MM.1S (cell line): ENCODE measurements at regions not wholly inside any gene's neighbourhood (a gene's known extent, or its start where the extent isn't known, plus 50 kb on each side); places are given as distances from the start of the nearest gene placed in this dataset.

ENCODE experiments used
- DNase-seq: peaks from one replicate; pipeline ENCODE4 v3.0.0-alpha.2; 2015
- H2AFZ ChIP-seq: fragments of 300-600 bp; sonication (generic); 2 replicates; pipeline ENCODE4 v1.6.0; 2016; ENCODE audit warnings: antibody characterized with exemption, low read length
- H3F3A ChIP-seq: fragments of 300-600 bp; sonication (generic); 2 replicates; pipeline ENCODE4 v1.6.1; 2016; ENCODE audit warnings: mild to moderate bottlenecking, antibody characterized with exemption, low read length, moderate library complexity, mixed read lengths; ENCODE audit not compliant: insufficient read depth
- H3K27ac ChIP-seq: fragments of 300-600 bp; sonication (generic); 2 replicates; pipeline ENCODE4 v1.5.1; 2016; ENCODE audit warnings: mild to moderate bottlenecking, low read length
- H3K27me3 ChIP-seq: fragments of 300-600 bp; sonication (generic); replicated peaks from 2 replicates; pipeline ENCODE4 v1.6.0; 2016; ENCODE audit warnings: low read length; ENCODE audit not compliant: insufficient read depth
- H3K36me3 ChIP-seq: fragments of 300-600 bp; sonication (generic); replicated peaks from 2 replicates; pipeline ENCODE4 v1.6.1; 2016; ENCODE audit warnings: mild to moderate bottlenecking, low read length, mixed read lengths; ENCODE audit not compliant: insufficient read depth
- H3K4me1 ChIP-seq: fragments of 300-600 bp; sonication (generic); 2 replicates; pipeline ENCODE4 v1.6.1; 2016; ENCODE audit warnings: low read length, mixed read lengths
- H3K4me2 ChIP-seq: fragments of 300-600 bp; sonication (generic); 2 replicates; pipeline ENCODE4 v1.6.0; 2016; ENCODE audit warnings: low read depth, low read length
- H3K4me3 ChIP-seq: fragments of 300-600 bp; sonication (generic); 2 replicates; pipeline ENCODE4 v1.5.1; 2016; ENCODE audit warnings: low read length, mixed read lengths
- H3K79me2 ChIP-seq: fragments of 300-600 bp; sonication (generic); 2 replicates; pipeline ENCODE4 v1.6.1; 2016; ENCODE audit warnings: mixed run types, low read length, mixed read lengths
- H3K9ac ChIP-seq: fragments of 300-600 bp; sonication (generic); 2 replicates; pipeline ENCODE4 v1.6.1; 2016; ENCODE audit warnings: low read length, mixed read lengths
- H3K9me2 ChIP-seq: fragments of 300-600 bp; sonication (generic); replicated peaks from 2 replicates; pipeline ENCODE4 v1.6.1; 2016; ENCODE audit warnings: mild to moderate bottlenecking, low read length, mixed read lengths; ENCODE audit not compliant: insufficient read depth
- H3K9me3 ChIP-seq: fragments of 300-600 bp; sonication (generic); replicated peaks from 2 replicates; pipeline ENCODE4 v1.6.1; 2016; ENCODE audit warnings: mild to moderate bottlenecking, low read length, mixed read lengths; ENCODE audit not compliant: insufficient read depth
- H4K20me1 ChIP-seq: fragments of 300-600 bp; sonication (generic); 2 replicates; pipeline ENCODE4 v1.6.1; 2016; ENCODE audit warnings: mild to moderate bottlenecking, low read length, moderate library complexity, mixed read lengths; ENCODE audit not compliant: insufficient read depth
- EZH2 ChIP-seq: fragments of 300-600 bp; sonication (generic); optimal IDR thresholded peaks from 2 replicates; pipeline ENCODE3; 2017; ENCODE audit warnings: low read depth, mild to moderate bottlenecking, antibody characterized with exemption, low read length, mixed read lengths
- EZH2phosphoT487 ChIP-seq: fragments of 300-600 bp; sonication (generic); IDR thresholded peaks from 2 replicates; pipeline ENCODE4 v1.6.1; 2018; ENCODE audit warnings: antibody characterized with exemption, low read length
- TF ChIP-seq, protein P1 (sequence below): fragments of 300-600 bp; sonication (generic); IDR thresholded peaks from 2 replicates; pipeline ENCODE4 v1.5.1; 2016; ENCODE audit warnings: antibody characterized with exemption, low read length, mixed read lengths

DNA sequence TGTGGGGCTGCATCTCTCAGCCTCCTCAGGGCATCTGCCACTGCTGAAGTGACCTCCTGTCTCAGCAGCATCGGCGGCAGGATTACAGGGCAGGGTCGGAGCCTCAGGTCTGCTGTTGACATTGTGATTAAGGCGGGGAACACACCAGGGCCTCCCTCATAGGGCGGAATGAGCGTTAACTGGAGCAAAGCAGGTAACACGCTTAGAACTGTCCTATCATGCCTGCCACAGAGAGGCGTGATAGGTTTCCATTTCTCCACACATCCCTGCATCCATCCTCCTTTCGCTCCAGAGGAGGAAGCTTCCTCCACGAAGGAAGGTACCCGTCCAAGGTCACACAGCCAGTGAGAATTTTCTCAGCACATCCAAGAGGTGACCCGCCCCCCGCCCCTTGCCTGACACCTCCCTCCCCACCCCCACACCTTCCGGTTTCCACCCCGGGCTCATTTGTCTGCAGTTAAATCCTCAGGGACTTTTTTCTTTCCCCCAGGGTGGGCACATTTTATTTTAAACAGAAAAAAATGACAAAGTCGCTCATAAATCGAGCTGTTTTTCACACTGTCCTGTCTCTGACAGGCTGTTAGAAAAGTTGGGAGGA, 200.8 kb downstream of the TFAP2C start:
- Histone ChIP-seq H4K20me1 (no peaks in the 10 kb centered on the region), H3K4me1 (peaks cover 7% of the 10 kb centered on the region; the same call in 1 of the 2 replicates), H3K9ac (no peak overlapping the region), H3K4me2 (no peak overlapping the region), H3K79me2 (no peaks in the 10 kb centered on the region), H3K27ac (no peak overlapping the region), H3K9me2 (no peaks in the 10 kb centered on the region), H2AFZ (no peak overlapping the region), H3K36me3 (no peaks in the 10 kb centered on the region), H3K9me3 (no peaks in the 10 kb centered on the region), H3F3A (no peaks in the 10 kb centered on the region), H3K4me3 (no peak overlapping the region), H3K27me3 (peaks cover 10% of the 10 kb centered on the region; the same call in 1 of the 2 replicates)
- TF ChIP-seq, protein P1, sequence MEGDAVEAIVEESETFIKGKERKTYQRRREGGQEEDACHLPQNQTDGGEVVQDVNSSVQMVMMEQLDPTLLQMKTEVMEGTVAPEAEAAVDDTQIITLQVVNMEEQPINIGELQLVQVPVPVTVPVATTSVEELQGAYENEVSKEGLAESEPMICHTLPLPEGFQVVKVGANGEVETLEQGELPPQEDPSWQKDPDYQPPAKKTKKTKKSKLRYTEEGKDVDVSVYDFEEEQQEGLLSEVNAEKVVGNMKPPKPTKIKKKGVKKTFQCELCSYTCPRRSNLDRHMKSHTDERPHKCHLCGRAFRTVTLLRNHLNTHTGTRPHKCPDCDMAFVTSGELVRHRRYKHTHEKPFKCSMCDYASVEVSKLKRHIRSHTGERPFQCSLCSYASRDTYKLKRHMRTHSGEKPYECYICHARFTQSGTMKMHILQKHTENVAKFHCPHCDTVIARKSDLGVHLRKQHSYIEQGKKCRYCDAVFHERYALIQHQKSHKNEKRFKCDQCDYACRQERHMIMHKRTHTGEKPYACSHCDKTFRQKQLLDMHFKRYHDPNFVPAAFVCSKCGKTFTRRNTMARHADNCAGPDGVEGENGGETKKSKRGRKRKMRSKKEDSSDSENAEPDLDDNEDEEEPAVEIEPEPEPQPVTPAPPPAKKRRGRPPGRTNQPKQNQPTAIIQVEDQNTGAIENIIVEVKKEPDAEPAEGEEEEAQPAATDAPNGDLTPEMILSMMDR: no peak
- no peak for TF ChIP-seq EZH2
- TF ChIP-seq EZH2phosphoT487: no peak
- no peak for DNase-seq

DNA sequence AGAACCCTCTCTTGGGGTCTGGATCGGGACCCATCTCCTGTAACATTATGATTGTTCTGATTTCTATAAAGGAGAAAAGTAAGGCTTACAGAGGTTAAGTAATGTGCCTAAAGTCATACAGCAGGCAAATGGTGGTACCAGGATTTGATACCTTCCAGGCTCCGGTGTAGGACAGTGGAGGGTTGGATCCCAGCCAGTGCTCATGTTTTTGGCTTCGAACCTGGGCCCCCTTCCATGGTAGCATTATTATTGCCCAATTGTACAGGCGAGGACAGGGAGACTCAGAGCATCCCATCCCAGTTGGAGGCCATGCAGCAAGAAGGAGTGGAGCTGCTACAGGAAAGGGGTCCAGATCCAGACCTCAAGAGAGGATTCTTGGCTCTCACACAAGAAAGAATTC, 202.7 kb downstream of the TFAP2C start:
- Histone ChIP-seq H3K9me3 (no peaks in the 10 kb centered on the region), H2AFZ (no peak overlapping the region), H3K9ac (no peak overlapping the region), H3K4me3 (no peak overlapping the region), H3K9me2 (no peaks in the 10 kb centered on the region), H3K27ac (no peak overlapping the region), H3F3A (no peaks in the 10 kb centered on the region), H3K27me3 (0 out of 2 replicates have a peak, but pooled peaks cover 10% of the 10 kb centered on the region), H3K4me2 (peak overlapping the region; percentile 19; the same call in 1 of the 2 replicates), H3K36me3 (no peaks in the 10 kb centered on the region), H3K4me1 (peaks cover 7% of the 10 kb centered on the region; the same call in 1 of the 2 replicates), H3K79me2 (no peaks in the 10 kb centered on the region), H4K20me1 (no peaks in the 10 kb centered on the region)
- no peak for DNase-seq
- TF ChIP-seq EZH2: no peak
- TF ChIP-seq EZH2phosphoT487: no peak
- TF ChIP-seq, protein P1: no peak

DNA sequence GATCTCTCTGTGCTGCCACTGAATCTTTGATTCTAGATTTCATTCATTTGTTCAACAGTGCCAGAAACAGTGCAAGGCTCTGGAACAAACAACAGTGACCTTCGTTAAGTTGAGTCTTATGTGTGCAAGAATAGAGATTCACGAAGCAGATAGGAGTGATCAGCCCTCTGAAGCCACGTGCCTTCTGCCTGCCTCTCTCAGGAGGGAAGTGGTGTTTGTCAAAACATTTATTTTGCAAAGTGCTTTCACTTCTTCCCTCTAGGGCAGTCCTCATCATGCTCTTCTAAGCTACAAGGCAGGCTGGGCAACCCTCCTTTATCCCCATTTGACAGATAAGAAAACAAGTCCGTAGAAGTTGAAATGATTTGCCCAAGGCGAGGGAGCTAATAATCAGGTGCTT, 204.3 kb downstream of the TFAP2C start:
- peak; percentile 15 for DNase-seq
- H3K36me3 ChIP-seq: no peaks in the 10 kb centered on the region
- H3K4me1 ChIP-seq: peaks cover 7% of the 10 kb centered on the region; the same call in 1 of the 2 replicates
- no peaks in the 10 kb centered on the region for H3F3A ChIP-seq
- H3K79me2 ChIP-seq: no peaks in the 10 kb centered on the region
- no peak overlapping the region for H3K4me2 ChIP-seq
- H3K9ac ChIP-seq: no peak overlapping the region
- no peaks in the 10 kb centered on the region for H3K9me3 ChIP-seq
- no peak overlapping the region for H3K4me3 ChIP-seq
- H3K27me3 ChIP-seq: 0 out of 2 replicates have a peak, but pooled peaks cover 4% of the 10 kb centered on the region
- no peak overlapping the region for H3K27ac ChIP-seq
- H2AFZ ChIP-seq: no peak overlapping the region
- H3K9me2 ChIP-seq: no peaks in the 10 kb centered on the region
- no peak for TF ChIP-seq EZH2phosphoT487
- TF ChIP-seq, protein P1: no peak
- no peak for TF ChIP-seq EZH2
- no peaks in the 10 kb centered on the region for H4K20me1 ChIP-seq
